22Rv1 (cell line): ENCODE measurements at regions not wholly inside any gene's neighbourhood (a gene's known extent, or its start where the extent isn't known, plus 50 kb on each side); places are given as distances from the start of the nearest gene placed in this dataset.

ENCODE experiments used
- H3K27ac ChIP-seq: fragments of 450-650 bp; 2 replicates; pipeline ENCODE4 v1.5.1; 2017
- CTCF ChIP-seq: fragments of 450-650 bp; IDR thresholded peaks from 2 replicates; pipeline ENCODE4 v1.5.1; 2017; ENCODE audit warnings: mild to moderate bottlenecking
- ZFX ChIP-seq: fragments of 450-650 bp; IDR thresholded peaks from 2 replicates; pipeline ENCODE4 v1.6.1; 2017; ENCODE audit warnings: antibody characterized with exemption, borderline replicate concordance

- H3K27ac ChIP-seq: no peak overlapping the region
- TF ChIP-seq ZFX (no peak), CTCF (no peak)
These were observed 145.7 kb downstream of the NUAK1 start for GRCh38 chr12:105992849-105993740.

DNA sequence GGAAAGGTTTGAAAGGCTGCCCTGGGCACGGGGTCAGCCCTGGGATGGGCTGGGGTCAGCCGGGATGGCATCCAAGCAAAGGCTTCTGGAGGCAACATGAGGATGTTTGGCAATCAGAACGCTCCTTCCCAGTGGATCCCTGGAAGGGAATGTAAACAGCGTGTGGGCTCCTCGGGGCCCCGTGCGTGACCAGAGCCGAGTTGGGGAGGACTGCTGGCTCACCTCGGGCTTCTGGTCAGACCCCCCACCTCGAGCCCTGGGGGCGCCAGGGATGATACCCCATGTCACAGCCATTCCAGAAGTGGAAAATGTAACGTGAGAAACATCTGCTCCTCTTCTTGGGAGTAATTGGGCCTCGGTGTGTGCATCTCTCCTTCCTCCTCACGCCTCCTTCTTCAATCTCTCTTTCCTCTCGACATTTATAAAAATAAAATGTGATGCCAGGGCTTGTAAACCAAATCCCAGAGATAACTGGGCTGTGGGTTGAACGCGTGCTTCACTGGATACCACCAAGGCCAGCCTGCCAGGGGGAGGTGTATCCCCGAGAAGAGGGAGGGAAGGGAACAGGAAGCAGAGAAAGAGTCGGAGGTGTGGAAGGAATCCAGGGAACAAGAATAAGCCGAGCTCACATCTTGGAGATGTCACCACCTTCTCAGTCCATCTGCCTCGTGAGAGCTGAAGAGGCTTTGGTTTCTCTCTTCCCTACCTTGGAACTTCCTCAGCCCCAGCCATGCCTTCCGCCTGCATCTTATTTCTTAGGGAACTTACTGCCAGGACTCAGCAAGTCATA lies 144.8 kb downstream of the NUAK1 start:
- H3K27ac ChIP-seq: no peak overlapping the region
- TF ChIP-seq ZFX (no peak), CTCF (no peak)

- H3K27ac ChIP-seq: no peak overlapping the region
- no peak for TF ChIP-seq CTCF
- no peak for TF ChIP-seq ZFX
These were observed 142.8 kb downstream of the NUAK1 start for GRCh38 chr12:105995961-105996431.

GRCh38 chr12:105998561-105998960 lies 140.2 kb downstream of the NUAK1 start:
- no peak for TF ChIP-seq CTCF
- TF ChIP-seq ZFX: no peak
- no peak overlapping the region for H3K27ac ChIP-seq

DNA sequence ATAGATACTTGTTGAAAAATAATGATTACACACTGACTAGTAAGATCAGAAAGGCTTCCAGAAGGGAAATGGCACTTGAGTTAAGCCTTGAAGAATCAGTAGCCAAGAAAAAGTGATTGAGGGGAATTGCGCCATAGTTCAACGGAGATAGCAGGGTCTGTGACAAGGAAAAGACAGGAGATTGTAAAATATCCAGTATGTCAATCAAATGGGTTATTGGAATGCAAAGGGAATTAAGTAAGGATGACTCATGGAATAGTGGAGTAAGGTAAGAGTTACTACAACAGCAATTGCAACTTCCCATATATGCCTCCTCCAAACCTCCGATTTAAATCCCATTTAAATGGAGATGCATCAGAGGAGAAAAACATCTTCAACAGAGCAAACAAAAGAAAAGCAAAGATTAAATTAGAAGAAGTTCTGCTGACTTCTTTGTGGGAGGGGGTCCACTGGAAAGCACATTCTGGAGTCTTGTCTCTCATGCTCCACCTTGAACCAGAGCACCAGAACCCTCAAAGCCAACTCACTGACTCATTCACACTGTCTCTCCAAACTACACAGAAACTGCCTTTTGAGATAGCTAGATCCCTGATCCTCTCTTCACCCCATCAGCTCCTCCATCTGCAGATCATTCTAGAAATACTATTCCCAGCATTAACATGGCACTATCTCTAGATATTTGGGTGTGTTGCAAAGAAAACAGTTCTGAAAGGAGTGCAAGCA lies 138.2 kb downstream of the NUAK1 start:
- TF ChIP-seq CTCF (no peak), ZFX (no peak)
- no peak overlapping the region for H3K27ac ChIP-seq

- TF ChIP-seq ZFX: no peak
- no peak for TF ChIP-seq CTCF
- no peak overlapping the region for H3K27ac ChIP-seq
These were observed 137.5 kb downstream of the NUAK1 start for GRCh38 chr12:106001105-106001836.
